ENCODE measurements at regions not wholly inside any gene's neighbourhood (a gene's known extent, or its start where the extent isn't known, plus 50 kb on each side); places are given as distances from the start of the nearest gene placed in this dataset.

DNA sequence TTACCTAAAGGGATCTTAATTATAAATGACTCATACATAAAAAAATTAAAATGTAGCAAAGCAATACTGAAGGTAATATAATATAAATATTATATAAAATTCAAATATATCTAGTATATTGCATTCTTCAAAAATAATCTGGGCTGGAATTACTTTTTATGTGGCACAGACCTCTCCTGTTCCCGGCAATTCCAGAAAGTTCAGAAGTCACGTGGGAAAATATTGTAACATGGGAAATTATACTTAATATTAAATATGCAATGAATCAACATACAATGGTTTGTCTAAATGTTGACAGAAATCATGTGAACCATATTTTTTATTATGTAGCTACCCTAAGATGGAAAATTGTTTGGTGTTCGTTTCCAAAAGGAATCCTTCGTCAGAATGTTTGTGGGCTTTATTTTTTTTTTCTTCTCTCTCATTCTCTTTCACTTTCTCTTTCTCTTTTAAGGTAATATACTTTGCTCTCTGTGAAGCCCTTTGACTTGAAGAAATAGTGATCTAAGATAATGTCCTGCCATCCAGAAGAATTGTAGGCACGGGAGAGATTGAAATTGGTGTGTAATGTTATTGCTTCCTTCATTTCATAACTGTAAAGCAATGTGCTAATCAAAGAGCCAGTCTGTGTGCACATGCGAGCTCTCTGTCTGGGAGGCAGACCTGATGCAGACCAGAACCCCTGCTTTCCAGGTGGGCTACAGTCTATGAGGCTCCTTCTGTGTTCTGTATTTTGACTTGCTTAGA, 559.4 kb downstream of the NR2F2 start:
- Histone ChIP-seq H3K4me3 (ENCODE audit: severe bottlenecking) (peak overlapping the region; percentile 10), H3K36me3 (ENCODE audit: low read depth) (no peaks in the 10 kb centered on the region), H3K27ac (ENCODE audit: poor library complexity, severe bottlenecking) (no peak overlapping the region), H3K4me1 (ENCODE audit: insufficient read depth, poor library complexity, severe bottlenecking) (peaks cover 3% of the 10 kb centered on the region), H3K27me3 (ENCODE audit: insufficient read depth, poor library complexity, severe bottlenecking) (peaks cover 7% of the 10 kb centered on the region), H3K9me3 (ENCODE audit: severe bottlenecking) (no peaks in the 10 kb centered on the region)
- TF ChIP-seq, protein P1, sequence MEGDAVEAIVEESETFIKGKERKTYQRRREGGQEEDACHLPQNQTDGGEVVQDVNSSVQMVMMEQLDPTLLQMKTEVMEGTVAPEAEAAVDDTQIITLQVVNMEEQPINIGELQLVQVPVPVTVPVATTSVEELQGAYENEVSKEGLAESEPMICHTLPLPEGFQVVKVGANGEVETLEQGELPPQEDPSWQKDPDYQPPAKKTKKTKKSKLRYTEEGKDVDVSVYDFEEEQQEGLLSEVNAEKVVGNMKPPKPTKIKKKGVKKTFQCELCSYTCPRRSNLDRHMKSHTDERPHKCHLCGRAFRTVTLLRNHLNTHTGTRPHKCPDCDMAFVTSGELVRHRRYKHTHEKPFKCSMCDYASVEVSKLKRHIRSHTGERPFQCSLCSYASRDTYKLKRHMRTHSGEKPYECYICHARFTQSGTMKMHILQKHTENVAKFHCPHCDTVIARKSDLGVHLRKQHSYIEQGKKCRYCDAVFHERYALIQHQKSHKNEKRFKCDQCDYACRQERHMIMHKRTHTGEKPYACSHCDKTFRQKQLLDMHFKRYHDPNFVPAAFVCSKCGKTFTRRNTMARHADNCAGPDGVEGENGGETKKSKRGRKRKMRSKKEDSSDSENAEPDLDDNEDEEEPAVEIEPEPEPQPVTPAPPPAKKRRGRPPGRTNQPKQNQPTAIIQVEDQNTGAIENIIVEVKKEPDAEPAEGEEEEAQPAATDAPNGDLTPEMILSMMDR (IDR thresholded peaks at IDR 0.05; ENCODE audit: poor library complexity, severe bottlenecking) = no peak
- ATAC-seq (ENCODE audit: low read depth) (peak; percentile 44; the same call in 2 of the 3 replicates), DNase-seq (ENCODE audit: low spot score) (no peak)

DNA sequence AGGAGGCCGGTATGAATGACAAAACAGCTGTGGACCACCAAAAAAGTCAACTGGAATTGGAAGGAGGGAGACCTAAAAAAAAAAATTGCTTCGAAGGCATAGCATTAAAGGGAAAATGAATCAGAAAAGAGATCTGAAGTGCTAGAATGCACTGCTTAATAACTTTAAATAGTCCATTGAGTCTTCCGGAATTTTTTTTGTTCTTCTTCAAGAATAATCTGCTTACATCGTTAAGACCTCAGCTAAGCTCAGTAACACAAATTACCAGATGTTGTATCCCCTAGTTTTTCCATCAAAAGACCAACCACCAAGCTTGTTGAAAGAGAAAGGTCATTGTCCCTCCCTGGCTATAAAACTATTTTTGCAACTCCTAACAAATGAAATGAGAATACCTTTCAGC, 560.5 kb downstream of the NR2F2 start:
- ATAC-seq (ENCODE audit: low read depth) (no peak), DNase-seq (ENCODE audit: low spot score) (no peak)
- TF ChIP-seq, protein P1 (IDR thresholded peaks at IDR 0.05; ENCODE audit: poor library complexity, severe bottlenecking) = no peak
- H3K27me3 ChIP-seq (ENCODE audit: insufficient read depth, poor library complexity, severe bottlenecking) = peaks cover 13% of the 10 kb centered on the region
- H3K9me3 ChIP-seq (ENCODE audit: severe bottlenecking) = no peaks in the 10 kb centered on the region
- no peak overlapping the region for H3K27ac ChIP-seq (ENCODE audit: poor library complexity, severe bottlenecking)
- H3K4me1 ChIP-seq (ENCODE audit: insufficient read depth, poor library complexity, severe bottlenecking) = peaks cover 3% of the 10 kb centered on the region
- H3K36me3 ChIP-seq (ENCODE audit: low read depth) = no peaks in the 10 kb centered on the region
- no peak overlapping the region for H3K4me3 ChIP-seq (ENCODE audit: severe bottlenecking)

DNA sequence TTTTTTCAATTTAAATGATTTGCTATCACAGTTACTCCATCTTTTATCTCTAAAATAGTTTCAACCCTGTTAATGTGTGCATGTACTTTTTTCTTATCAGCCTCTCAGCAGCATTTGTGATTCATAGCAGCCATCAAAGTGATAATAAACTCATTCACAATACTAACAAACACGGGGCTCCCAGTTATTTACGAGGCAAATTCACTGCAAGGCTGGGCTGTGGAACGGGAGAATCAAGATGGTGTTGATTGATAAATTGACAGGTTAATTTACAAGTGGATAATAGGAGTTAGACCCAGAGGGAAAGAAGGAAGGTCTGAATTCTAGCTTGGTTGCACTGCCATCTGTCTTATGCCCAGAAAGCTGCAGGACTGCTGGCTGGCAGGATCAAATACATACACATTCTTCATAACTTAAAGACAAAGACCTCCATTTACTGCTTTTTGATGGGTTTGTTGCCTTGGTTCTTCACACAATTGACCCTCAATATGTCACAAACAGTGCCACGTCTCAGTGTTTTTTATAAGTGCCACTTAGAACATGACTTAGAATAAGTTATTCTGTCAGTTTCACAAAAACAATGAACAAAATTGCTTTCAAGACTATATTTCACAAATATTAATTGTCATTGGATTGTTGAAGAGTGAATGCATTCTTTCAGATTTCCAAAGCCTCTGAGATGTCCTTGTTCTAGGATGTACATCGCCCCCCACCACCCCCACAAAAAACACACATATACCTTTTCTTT, 562.8 kb downstream of the NR2F2 start:
- ATAC-seq (ENCODE audit: low read depth) (peak; percentile 84), DNase-seq (ENCODE audit: low spot score) (no peak)
- no peak overlapping the region for H3K4me3 ChIP-seq (ENCODE audit: severe bottlenecking)

DNA sequence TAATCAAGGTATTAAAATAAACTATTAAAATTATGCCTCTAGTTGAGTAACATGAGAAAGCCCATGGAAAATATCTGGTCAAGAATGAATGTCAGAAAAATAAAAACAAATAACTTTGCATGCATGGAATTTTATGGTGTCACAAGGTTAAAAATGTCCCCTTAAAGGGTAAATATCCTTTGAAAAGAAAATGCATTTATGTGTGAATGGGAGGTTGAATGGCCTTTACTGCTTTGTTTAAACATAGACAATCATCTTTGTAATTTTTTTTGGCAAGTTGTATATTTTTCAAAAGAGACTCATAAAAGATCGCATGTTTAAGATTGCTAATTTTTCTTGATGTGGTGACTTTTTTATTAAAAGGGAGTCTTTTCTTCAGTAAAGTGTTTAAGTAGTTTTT, 564.2 kb downstream of the NR2F2 start:
- Histone ChIP-seq H3K27ac (ENCODE audit: poor library complexity, severe bottlenecking) (no peak overlapping the region), H3K27me3 (ENCODE audit: insufficient read depth, poor library complexity, severe bottlenecking) (peaks cover 19% of the 10 kb centered on the region), H3K9me3 (ENCODE audit: severe bottlenecking) (no peaks in the 10 kb centered on the region), H3K4me1 (ENCODE audit: insufficient read depth, poor library complexity, severe bottlenecking) (peaks cover 2% of the 10 kb centered on the region), H3K36me3 (ENCODE audit: low read depth) (no peaks in the 10 kb centered on the region), H3K4me3 (ENCODE audit: severe bottlenecking) (no peak overlapping the region)
- TF ChIP-seq, protein P1 (IDR thresholded peaks at IDR 0.05; ENCODE audit: poor library complexity, severe bottlenecking) = no peak
- ATAC-seq (ENCODE audit: low read depth) = no peak
- no peak for DNase-seq (ENCODE audit: low spot score)

More for the DNA sequence above, 562.8 kb downstream of the NR2F2 start:
- TF ChIP-seq, protein P1 (IDR thresholded peaks at IDR 0.05; ENCODE audit: poor library complexity, severe bottlenecking) = peak; percentile 87
- no peak overlapping the region for H3K27ac ChIP-seq (ENCODE audit: poor library complexity, severe bottlenecking)
- H3K4me1 ChIP-seq (ENCODE audit: insufficient read depth, poor library complexity, severe bottlenecking) = peaks cover 3% of the 10 kb centered on the region
- no peaks in the 10 kb centered on the region for H3K36me3 ChIP-seq (ENCODE audit: low read depth)
- H3K9me3 ChIP-seq (ENCODE audit: severe bottlenecking) = no peaks in the 10 kb centered on the region
- peaks cover 19% of the 10 kb centered on the region for H3K27me3 ChIP-seq (ENCODE audit: insufficient read depth, poor library complexity, severe bottlenecking)
